DND-41 (cell line): ENCODE measurements at regions not wholly inside any gene's neighbourhood (a gene's known extent, or its start where the extent isn't known, plus 50 kb on each side); places are given as distances from the start of the nearest gene placed in this dataset.
"Not testable (repeated sequence)": the region's sequence is repeated elsewhere in the genome, so short reads cannot be mapped to it uniquely, and the experiment has no call there.

Experiments
- ATAC-seq: fragments of 200-7000 bp; cut with Tn5 transposase; 3 replicates; pipeline ENCODE4 v1.9.1; 2021; ENCODE audit warnings: low read depth; ENCODE audit not compliant: insufficient read depth
- DNase-seq: peaks from one replicate; pipeline ENCODE4 v3.0.0-alpha.2; 2020
- H2AFZ ChIP-seq: 2 replicates; pipeline ENCODE4 v1.6.0; 2012; ENCODE audit warnings: low read depth, low read length
- H3K27ac ChIP-seq: 2 replicates; pipeline ENCODE4 v1.5.1; 2012; ENCODE audit warnings: low read length, inconsistent platforms
- H3K27me3 ChIP-seq: fragments of 200-600 bp; sonication (generic); 2 replicates; pipeline ENCODE4 v1.6.0; 2012; ENCODE audit warnings: low read length, mild to moderate bottlenecking, inconsistent platforms; ENCODE audit not compliant: insufficient read depth, poor library complexity
- H3K36me3 ChIP-seq: 2 replicates; pipeline ENCODE4 v1.5.1; 2012; ENCODE audit warnings: low read length, inconsistent platforms; ENCODE audit not compliant: insufficient read depth
- H3K4me1 ChIP-seq: 2 replicates; pipeline ENCODE4 v1.5.1; 2012; ENCODE audit warnings: mild to moderate bottlenecking, low read length; ENCODE audit not compliant: insufficient read depth
- H3K4me2 ChIP-seq: 2 replicates; pipeline ENCODE4 v1.6.0; 2012; ENCODE audit warnings: mild to moderate bottlenecking, moderate library complexity, low read length, inconsistent platforms; ENCODE audit not compliant: insufficient read depth
- H3K4me3 ChIP-seq, 2 experiments: fragments of 200-600 bp in 1 of 2; shearing (Covaris generic) in 1 of 2; 2 replicates each; pipeline ENCODE4 v1.5.1; 2012 to 2016; ENCODE audit warnings: inconsistent platforms in 2 of 2, low read length in 2 of 2, mild to moderate bottlenecking in 2 of 2, low read depth in 1 of 2, moderate library complexity in 1 of 2
- H3K79me2 ChIP-seq: 2 replicates; pipeline ENCODE4 v1.6.0; 2012; ENCODE audit warnings: low read length, inconsistent platforms; ENCODE audit not compliant: insufficient read depth
- H3K9ac ChIP-seq: 2 replicates; pipeline ENCODE4 v1.6.0; 2012; ENCODE audit warnings: low read depth, mild to moderate bottlenecking, inconsistent platforms, low read length, moderate library complexity
- H3K9me3 ChIP-seq: 2 replicates; pipeline ENCODE4 v1.5.1; 2012; ENCODE audit warnings: low read length, moderate library complexity, mild to moderate bottlenecking, inconsistent platforms; ENCODE audit not compliant: insufficient read depth, severe bottlenecking
- H4K20me1 ChIP-seq: 2 replicates; pipeline ENCODE4 v1.6.0; 2012; ENCODE audit warnings: low read length; ENCODE audit not compliant: insufficient read depth
- CTCF ChIP-seq: IDR thresholded peaks from 2 replicates; pipeline ENCODE4 v1.5.1; 2012; ENCODE audit warnings: borderline replicate concordance, low read length, moderate library complexity, mild to moderate bottlenecking; ENCODE audit not compliant: poor library complexity, severe bottlenecking; ENCODE audit errors: extremely low read depth
- EZH2 ChIP-seq: IDR thresholded peaks from 3 replicates; pipeline ENCODE4 v1.6.1; 2012; ENCODE audit warnings: borderline replicate concordance, low read depth, mild to moderate bottlenecking, moderate library complexity, low read length, inconsistent platforms; ENCODE audit not compliant: severe bottlenecking

- H3K4me1 ChIP-seq = no peaks in the 10 kb centered on the region
- H3K27me3 ChIP-seq = no peaks in the 10 kb centered on the region
- H3K9me3 ChIP-seq = no peaks in the 10 kb centered on the region
- H3K27ac ChIP-seq = no peak overlapping the region
- no peak overlapping the region for H3K4me3 ChIP-seq
- no peak overlapping the region for H3K9ac ChIP-seq
- no peak for TF ChIP-seq EZH2
- TF ChIP-seq CTCF = no peak
- ATAC-seq (no peak), DNase-seq (no peak)
- H3K79me2 ChIP-seq = no peaks in the 10 kb centered on the region
- no peaks in the 10 kb centered on the region for H4K20me1 ChIP-seq
- no peak overlapping the region for H2AFZ ChIP-seq
- H3K36me3 ChIP-seq = no peaks in the 10 kb centered on the region
- H3K4me2 ChIP-seq = no peak overlapping the region
Observed at GRCh38 chr7:86989407-86989806, 70.0 kb downstream of the ELAPOR2 start.

- H2AFZ ChIP-seq, H3K36me3 ChIP-seq, H3K9me3 ChIP-seq, ATAC-seq, H4K20me1 ChIP-seq, H3K27me3 ChIP-seq, H3K4me3 ChIP-seq, H3K9ac ChIP-seq, H3K79me2 ChIP-seq, DNase-seq, H3K27ac ChIP-seq, H3K4me2 ChIP-seq, H3K4me1 ChIP-seq: not testable (repeated sequence)
Observed at GRCh38 chr7:86987834-86988233, 71.6 kb downstream of the ELAPOR2 start.

- H3K4me1 ChIP-seq = not testable (repeated sequence)
Observed at GRCh38 chr7:86987358-86987757, 72.1 kb downstream of the ELAPOR2 start.

GRCh38 chr7:86985342-86985741 is 74.1 kb downstream of the ELAPOR2 start:
- not testable (repeated sequence) for H2AFZ ChIP-seq, H3K27me3 ChIP-seq, H3K36me3 ChIP-seq, H3K9me3 ChIP-seq, H3K4me3 ChIP-seq, H3K4me2 ChIP-seq, H3K4me1 ChIP-seq, ATAC-seq, H4K20me1 ChIP-seq, DNase-seq, H3K9ac ChIP-seq, H3K27ac ChIP-seq, H3K79me2 ChIP-seq

More at GRCh38 chr7:86987358-86987757, 72.1 kb downstream of the ELAPOR2 start:
- not testable (repeated sequence) for H3K27ac ChIP-seq, H3K36me3 ChIP-seq, H3K27me3 ChIP-seq, H3K9ac ChIP-seq, ATAC-seq, H2AFZ ChIP-seq, H4K20me1 ChIP-seq, H3K79me2 ChIP-seq, H3K9me3 ChIP-seq, DNase-seq, H3K4me3 ChIP-seq, H3K4me2 ChIP-seq

GRCh38 chr7:86983654-86984053 is 75.8 kb downstream of the ELAPOR2 start:
- H3K9ac ChIP-seq, DNase-seq, ATAC-seq, H3K9me3 ChIP-seq, H3K79me2 ChIP-seq, H3K27me3 ChIP-seq, H3K4me3 ChIP-seq, H3K4me1 ChIP-seq, H3K27ac ChIP-seq, H4K20me1 ChIP-seq, H2AFZ ChIP-seq, H3K36me3 ChIP-seq, H3K4me2 ChIP-seq: not testable (repeated sequence)

GRCh38 chr7:86981937-86982336 is 77.5 kb downstream of the ELAPOR2 start:
- not testable (repeated sequence) for ATAC-seq

More at GRCh38 chr7:86981937-86982336, 77.5 kb downstream of the ELAPOR2 start:
- H3K4me1 ChIP-seq, H3K36me3 ChIP-seq, H3K27me3 ChIP-seq, H3K4me2 ChIP-seq, H3K4me3 ChIP-seq, H3K27ac ChIP-seq, H2AFZ ChIP-seq, H4K20me1 ChIP-seq, H3K9ac ChIP-seq, H3K79me2 ChIP-seq, DNase-seq, H3K9me3 ChIP-seq: not testable (repeated sequence)
